HG03442 (cell line): ENCODE measurements at regions not wholly inside any gene's neighbourhood (a gene's known extent, or its start where the extent isn't known, plus 50 kb on each side); places are given as distances from the start of the nearest gene placed in this dataset.
A peak's percentile ranks its signal among the peaks of the same experiment; 100 is the strongest.

ENCODE experiments used
- ATAC-seq: cut with Tn5 transposase; IDR thresholded peaks from one replicate; pipeline ENCODE4 v1.9.1; 2021; ENCODE audit warnings: mild to moderate bottlenecking, moderate library complexity; ENCODE audit not compliant: unreplicated experiment

GRCh38 chr7:144997512-144997911 lies 161.7 kb upstream of the TPK1 start:
- ATAC-seq = no peak

- ATAC-seq = no peak
Observed at GRCh38 chr7:144995495-144995894, 159.6 kb upstream of the TPK1 start.

- no peak for ATAC-seq
Observed at GRCh38 chr7:144991041-144991440, 155.2 kb upstream of the TPK1 start.

GRCh38 chr7:144987686-144988085 lies 151.8 kb upstream of the TPK1 start:
- ATAC-seq = no peak

GRCh38 chr7:144982133-144982532 lies 146.3 kb upstream of the TPK1 start:
- no peak for ATAC-seq

- ATAC-seq = no peak
Observed at GRCh38 chr7:144975882-144976281, 140.0 kb upstream of the TPK1 start.

GRCh38 chr7:144969787-144970186 lies 133.9 kb upstream of the TPK1 start:
- no peak for ATAC-seq

GRCh38 chr7:144960763-144961162 lies 124.9 kb upstream of the TPK1 start:
- ATAC-seq = no peak

GRCh38 chr7:144957998-144958397 lies 122.1 kb upstream of the TPK1 start:
- no peak for ATAC-seq

- ATAC-seq = no peak
Observed at GRCh38 chr7:144955422-144955821, 119.6 kb upstream of the TPK1 start.

GRCh38 chr7:144941127-144941526 lies 105.3 kb upstream of the TPK1 start:
- ATAC-seq = no peak

GRCh38 chr7:144937199-144937598 lies 101.3 kb upstream of the TPK1 start:
- no peak for ATAC-seq

GRCh38 chr7:144936314-144936713 lies 100.5 kb upstream of the TPK1 start:
- ATAC-seq = no peak

GRCh38 chr7:144910411-144910810 lies 74.6 kb upstream of the TPK1 start:
- ATAC-seq = no peak

- no peak for ATAC-seq
Observed at GRCh38 chr7:144908943-144909556, 73.2 kb upstream of the TPK1 start.

- ATAC-seq = no peak
Observed at GRCh38 chr7:144908324-144908723, 72.5 kb upstream of the TPK1 start.

- ATAC-seq = peak; percentile 93
Observed at GRCh38 chr7:144907577-144907976, 71.7 kb upstream of the TPK1 start.

GRCh38 chr7:144903201-144903600 lies 67.3 kb upstream of the TPK1 start:
- no peak for ATAC-seq

GRCh38 chr7:144892761-144893160 lies 56.9 kb upstream of the TPK1 start:
- no peak for ATAC-seq
